Erythroblast (primary cell): ENCODE measurements at regions not wholly inside any gene's neighbourhood (a gene's known extent, or its start where the extent isn't known, plus 50 kb on each side); places are given as distances from the start of the nearest gene placed in this dataset.

ENCODE experiments used
- GATA1 ChIP-seq: IDR thresholded peaks from 2 replicates; pipeline ENCODE4 v1.6.1; 2011; ENCODE audit warnings: low read depth, mild to moderate bottlenecking, control low read depth, low read length, moderate library complexity
- POLR2A ChIP-seq: IDR thresholded peaks from 2 replicates; pipeline ENCODE4 v1.6.1; 2011; ENCODE audit warnings: mild to moderate bottlenecking, low read length

GRCh38 chr20:60732322-60732721, 519.7 kb upstream of the CDH4 start:
- TF ChIP-seq POLR2A (no peak), GATA1 (no peak)
